GM12878 (cell line): ENCODE measurements at regions not wholly inside any gene's neighbourhood (a gene's known extent, or its start where the extent isn't known, plus 50 kb on each side); places are given as distances from the start of the nearest gene placed in this dataset.

Source experiments
- ATAC-seq: fragments of 200-7000 bp; cut with Tn5 transposase; 3 replicates; pipeline ENCODE4 v1.9.1; 2020; ENCODE audit warnings: mild to moderate bottlenecking, moderate library complexity
- BruUV-seq: library from RNA; stranded (reverse); fragments of 400-500 nt; replicated peaks from 2 replicates; lab custom pipeline; 2021; lab: Mats Ljungman, UMichigan
- CTCF ChIA-PET: fragments of 300-600 bp; sonication (Branson Sonifier 250); formaldehyde crosslinking; extraction: SDS; loops from one replicate; lab custom pipeline; 2021; ENCODE audit warnings: inconsistent platforms; lab: Yijun Ruan, JAX
- POLR2A ChIA-PET: fragments of 350-600 bp; formaldehyde crosslinking; extraction: SDS; loops from one replicate; lab custom pipeline; 2021; ENCODE audit warnings: inconsistent platforms; lab: Charles Lee
- RAD21 ChIA-PET: fragments of 300-600 bp; sonication (Branson Sonifier 250); formaldehyde crosslinking; loops from one replicate; lab custom pipeline; 2023; ENCODE audit warnings: antibody characterized with exemption; ENCODE audit not compliant: unreplicated experiment; lab: Charles Lee
- SMC1A ChIA-PET: fragments of 300-600 bp; sonication (Branson Sonifier 250); formaldehyde crosslinking; loops from one replicate; lab custom pipeline; 2023; ENCODE audit not compliant: unreplicated experiment, uncharacterized antibody; lab: Charles Lee
- DNase-seq: peaks from one replicate; pipeline ENCODE4 v3.0.0-alpha.2; 2011; ENCODE audit warnings: low read depth, low spot score
- FAIRE-seq: peaks from 3 replicates; lab custom pipeline; 2011; peaks lifted over from hg19 to GRCh38; lab: Jason Lieb, UNC
- H2AFZ ChIP-seq: 2 replicates; pipeline ENCODE4 v1.6.0; 2011; ENCODE audit warnings: low read depth, low read length, control low read depth; ENCODE audit not compliant: control insufficient read depth
- H3K27ac ChIP-seq: 2 replicates; pipeline ENCODE4 v1.5.1; 2011; ENCODE audit warnings: control low read depth; ENCODE audit not compliant: control insufficient read depth, insufficient read depth
- H3K27me3 ChIP-seq, 2 experiments: replicated peaks in 1 of 2; 2 replicates each; pipeline versions ENCODE4 v1.6.0 to v1.6.1; 2011; ENCODE audit warnings: low read length in 1 of 2; ENCODE audit not compliant: control insufficient read depth in 2 of 2, insufficient read depth in 2 of 2
- H3K36me3 ChIP-seq, 2 experiments: 2 replicates each; pipeline ENCODE4 v1.5.1; 2011; ENCODE audit warnings: low read length in 1 of 2; ENCODE audit not compliant: control insufficient read depth in 2 of 2, insufficient read depth in 2 of 2
- H3K4me1 ChIP-seq: 2 replicates; pipeline ENCODE4 v1.6.1; 2011; ENCODE audit warnings: mild to moderate bottlenecking, low read length, moderate library complexity, mixed read lengths; ENCODE audit not compliant: control insufficient read depth, insufficient read depth
- H3K4me2 ChIP-seq: 2 replicates; pipeline ENCODE4 v1.6.0; 2011; ENCODE audit warnings: control low read depth; ENCODE audit not compliant: control insufficient read depth, insufficient read depth
- H3K4me3 ChIP-seq: fragments of 200-600 bp; sonication (generic); 2 replicates; pipeline ENCODE4 v1.5.1; 2016
- H3K79me2 ChIP-seq: 2 replicates; pipeline ENCODE4 v1.6.0; 2011; ENCODE audit warnings: low read length; ENCODE audit not compliant: control insufficient read depth, insufficient read depth
- H3K9ac ChIP-seq: 2 replicates; pipeline ENCODE4 v1.8.0; 2011; ENCODE audit warnings: low read length, control low read depth, mixed read lengths; ENCODE audit not compliant: control insufficient read depth, insufficient read depth
- H3K9me3 ChIP-seq: replicated peaks from 3 replicates; pipeline ENCODE4 v1.5.1; 2011; ENCODE audit warnings: mild to moderate bottlenecking, low read length; ENCODE audit not compliant: control insufficient read depth, insufficient read depth
- H4K20me1 ChIP-seq: 2 replicates; pipeline ENCODE4 v1.6.0; 2011; ENCODE audit not compliant: control insufficient read depth, insufficient read depth
- ASH2L ChIP-seq: fragments of 300-600, 200-600 bp; sonication (generic); IDR thresholded peaks from 2 replicates; pipeline ENCODE4 v1.6.1; 2017; ENCODE audit warnings: low read depth, mild to moderate bottlenecking, borderline replicate concordance
- BHLHE40 ChIP-seq, 2 experiments: fragments of 450-650 bp in 1 of 2; IDR thresholded peaks; 2 replicates each; pipeline ENCODE4 v1.6.1; 2011 to 2017; ENCODE audit warnings: low read depth in 2 of 2, borderline replicate concordance in 1 of 2, improper control_type of control experiment in 1 of 2, low read length in 1 of 2, mild to moderate bottlenecking in 1 of 2
- CBFB ChIP-seq: IDR thresholded peaks from 2 replicates; pipeline ENCODE4 v1.6.1; 2016; ENCODE audit warnings: antibody characterized with exemption, low read depth
- CHD1 ChIP-seq: IDR thresholded peaks from 2 replicates; pipeline ENCODE4 v1.6.1; 2012; ENCODE audit warnings: low read depth, low read length, improper control_type of control experiment
- CREM ChIP-seq: IDR thresholded peaks from 2 replicates; pipeline ENCODE4 v1.6.1; 2014; ENCODE audit warnings: antibody characterized with exemption, low read depth
- ESRRA ChIP-seq: IDR thresholded peaks from 2 replicates; pipeline ENCODE4 v1.6.1; 2012; ENCODE audit warnings: mild to moderate bottlenecking, low read length, improper control_type of control experiment
- GABPA ChIP-seq: IDR thresholded peaks from 2 replicates; pipeline ENCODE4 v1.6.1; 2014; ENCODE audit warnings: antibody characterized with exemption, low read depth, mild to moderate bottlenecking, inconsistent platforms
- HDAC6 ChIP-seq: fragments of 200-600 bp; sonication (generic); IDR thresholded peaks from one replicate; pipeline ENCODE4 v1.8.0; 2017; ENCODE audit warnings: antibody characterized with exemption; ENCODE audit not compliant: unreplicated experiment
- MEF2B ChIP-seq: fragments of 450-650 bp; IDR thresholded peaks from 2 replicates; pipeline ENCODE4 v1.6.1; 2018; ENCODE audit warnings: mild to moderate bottlenecking, moderate library complexity; ENCODE audit not compliant: partially characterized antibody, poor library complexity, severe bottlenecking
- NBN ChIP-seq: fragments of 450-650 bp; IDR thresholded peaks from 2 replicates; pipeline ENCODE4 v1.6.1; 2016
- PAX5 ChIP-seq: IDR thresholded peaks from 2 replicates; pipeline ENCODE4 v1.6.1; 2011; ENCODE audit warnings: low read depth, low read length, borderline replicate concordance
- POU2F2 ChIP-seq: IDR thresholded peaks from 3 replicates; pipeline ENCODE4 v1.6.1; 2011; ENCODE audit warnings: low read depth, mild to moderate bottlenecking, low read length, borderline replicate concordance
- TCF12 ChIP-seq: IDR thresholded peaks from 2 replicates; pipeline ENCODE4 v1.6.1; 2011; ENCODE audit warnings: low read depth, mild to moderate bottlenecking, low read length
- TCF3 ChIP-seq: IDR thresholded peaks from 2 replicates; pipeline ENCODE4 v1.6.1; 2012; ENCODE audit warnings: low read depth, mild to moderate bottlenecking, low read length, borderline replicate concordance; ENCODE audit not compliant: insufficient read depth
- TCF7 ChIP-seq: IDR thresholded peaks from 2 replicates; pipeline ENCODE4 v1.6.1; 2014; ENCODE audit warnings: antibody characterized with exemption, borderline replicate concordance
- WGBS: methylation state at CpG from one replicate; pipeline ENCODE4 v1.1.6; 2016; ENCODE audit warnings: low lambda C conversion rate; ENCODE audit not compliant: insufficient replicate concordance, insufficient coverage; ENCODE audit errors: missing lambda C conversion rate; 5-methylcytosine and 5-hydroxymethylcytosine counted together
- in situ Hi-C: fragments of 300-500 bp; cut with MboI; formaldehyde crosslinking; loops from 9 replicates; pipeline ENCODE4 v1.14.3; 2018; ENCODE audit warnings: mixed read lengths
- intact Hi-C: fragments of 100-400 bp; cut with micrococcal nuclease; formaldehyde crosslinking; loops from one replicate; pipeline ENCODE4 v1.14.2; 2022; ENCODE audit not compliant: unreplicated experiment
- TF ChIP-seq, protein P1 (sequence below): IDR thresholded peaks from 2 replicates; pipeline ENCODE4 v1.6.1; 2012; ENCODE audit warnings: mild to moderate bottlenecking, low read depth, low read length

DNA sequence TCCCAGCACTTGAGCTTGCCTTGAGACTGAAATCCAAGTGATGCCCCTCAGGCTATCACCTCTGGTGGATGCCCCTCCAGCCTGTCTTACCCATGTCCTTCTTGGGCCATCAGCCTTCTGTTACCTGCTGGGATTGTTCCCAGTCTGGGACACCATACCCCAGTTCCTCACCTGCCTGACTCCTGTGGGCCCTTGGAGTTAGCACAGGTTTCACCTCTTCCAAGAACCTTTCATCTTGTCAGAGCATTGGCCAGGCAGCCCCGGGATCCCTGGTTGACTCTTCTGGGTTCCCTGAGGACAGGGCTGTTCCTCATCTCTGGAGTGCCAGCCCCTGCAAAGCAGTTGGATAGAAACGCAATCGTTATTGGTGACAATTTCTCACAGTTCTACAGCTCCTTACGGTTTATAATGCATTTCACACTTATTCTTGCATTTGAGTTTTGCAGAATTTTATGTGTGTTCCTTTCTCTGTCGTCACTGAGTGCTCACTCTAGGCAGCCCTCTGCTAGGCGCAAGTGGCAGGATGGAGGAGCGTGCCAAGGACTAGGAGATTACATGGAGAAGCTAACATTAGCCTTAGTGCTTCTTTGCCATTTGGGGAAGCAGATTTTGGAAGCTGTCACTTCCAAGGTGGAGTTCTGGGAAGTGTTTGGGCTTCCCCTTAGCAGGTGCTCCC, 139.7 kb downstream of the DDX1 start (continued):
- no peak for TF ChIP-seq POU2F2
- TF ChIP-seq PAX5: no peak
- TF ChIP-seq ASH2L: no peak
- TF ChIP-seq CHD1: no peak
- no peak for TF ChIP-seq TCF12

DNA sequence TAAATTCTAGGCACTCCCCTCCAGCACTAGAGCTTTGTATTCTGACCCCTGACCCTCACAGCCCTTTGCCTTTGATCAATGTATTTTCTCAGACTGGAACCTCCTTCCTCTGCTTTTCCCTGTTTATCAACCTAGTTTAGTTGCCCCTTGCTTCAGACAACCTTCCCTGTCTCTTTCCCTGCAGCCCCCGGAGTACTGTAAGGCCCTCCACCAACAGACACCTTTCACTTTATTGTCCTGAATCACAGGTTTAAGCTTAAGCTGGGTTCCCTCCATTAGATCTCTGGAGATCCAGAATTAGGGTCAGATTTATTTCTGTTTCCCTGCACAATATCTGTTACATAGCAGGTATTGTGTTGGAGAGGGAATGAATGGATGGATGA, 140.2 kb downstream of the DDX1 start:
- Histone ChIP-seq H2AFZ (no peak overlapping the region), H3K4me2 (peak overlapping the region; percentile 32), H3K9ac (no peak overlapping the region), H3K36me3 (no peaks in the 10 kb centered on the region), H3K79me2 (no peaks in the 10 kb centered on the region), H4K20me1 (no peaks in the 10 kb centered on the region), H3K27me3 (no peaks in the 10 kb centered on the region), H3K4me1 (peaks cover 17% of the 10 kb centered on the region), H3K4me3 (peak overlapping the region; percentile 25; the same call in 1 of the 2 replicates), H3K9me3 (no peaks in the 10 kb centered on the region), H3K27ac (no peak overlapping the region)
- 0% methylated on average over 1 of the region's 1 CpG for WGBS
- SMC1A ChIA-PET: interaction anchor here (0.5 to 1.0 kb wide), 2 partner anchors 8 to 15 kb away, joined by 3 read pairs; no protein-coding TSS in a partner anchor
- RAD21 ChIA-PET: no interaction called here
- no peak for FAIRE-seq
- TF ChIP-seq TCF7 (no peak), CBFB (no peak), NBN (no peak), GABPA (no peak), TCF3 (no peak), CREM (no peak), HDAC6 (no peak), BHLHE40 (IDR thresholded peaks at IDR 0.05; ENCODE audit: borderline replicate concordance in 1 of 2, low read depth in 2 of 2, low read length in 1 of 2) (no peak), ESRRA (no peak), MEF2B (no peak)
- TF ChIP-seq, protein P1, sequence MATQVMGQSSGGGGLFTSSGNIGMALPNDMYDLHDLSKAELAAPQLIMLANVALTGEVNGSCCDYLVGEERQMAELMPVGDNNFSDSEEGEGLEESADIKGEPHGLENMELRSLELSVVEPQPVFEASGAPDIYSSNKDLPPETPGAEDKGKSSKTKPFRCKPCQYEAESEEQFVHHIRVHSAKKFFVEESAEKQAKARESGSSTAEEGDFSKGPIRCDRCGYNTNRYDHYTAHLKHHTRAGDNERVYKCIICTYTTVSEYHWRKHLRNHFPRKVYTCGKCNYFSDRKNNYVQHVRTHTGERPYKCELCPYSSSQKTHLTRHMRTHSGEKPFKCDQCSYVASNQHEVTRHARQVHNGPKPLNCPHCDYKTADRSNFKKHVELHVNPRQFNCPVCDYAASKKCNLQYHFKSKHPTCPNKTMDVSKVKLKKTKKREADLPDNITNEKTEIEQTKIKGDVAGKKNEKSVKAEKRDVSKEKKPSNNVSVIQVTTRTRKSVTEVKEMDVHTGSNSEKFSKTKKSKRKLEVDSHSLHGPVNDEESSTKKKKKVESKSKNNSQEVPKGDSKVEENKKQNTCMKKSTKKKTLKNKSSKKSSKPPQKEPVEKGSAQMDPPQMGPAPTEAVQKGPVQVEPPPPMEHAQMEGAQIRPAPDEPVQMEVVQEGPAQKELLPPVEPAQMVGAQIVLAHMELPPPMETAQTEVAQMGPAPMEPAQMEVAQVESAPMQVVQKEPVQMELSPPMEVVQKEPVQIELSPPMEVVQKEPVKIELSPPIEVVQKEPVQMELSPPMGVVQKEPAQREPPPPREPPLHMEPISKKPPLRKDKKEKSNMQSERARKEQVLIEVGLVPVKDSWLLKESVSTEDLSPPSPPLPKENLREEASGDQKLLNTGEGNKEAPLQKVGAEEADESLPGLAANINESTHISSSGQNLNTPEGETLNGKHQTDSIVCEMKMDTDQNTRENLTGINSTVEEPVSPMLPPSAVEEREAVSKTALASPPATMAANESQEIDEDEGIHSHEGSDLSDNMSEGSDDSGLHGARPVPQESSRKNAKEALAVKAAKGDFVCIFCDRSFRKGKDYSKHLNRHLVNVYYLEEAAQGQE: no peak
- intact Hi-C loops: no loop called here
- no peak for DNase-seq
- no TSS peak for BruUV-seq
- CTCF ChIA-PET: no interaction called here
- POLR2A ChIA-PET: no interaction called here
- ATAC-seq: no peak; the same call in 2 of the 3 replicates
- in situ Hi-C loops: no loop called here
